ENCODE measurements at regions not wholly inside any gene's neighbourhood (a gene's known extent, or its start where the extent isn't known, plus 50 kb on each side); places are given as distances from the start of the nearest gene placed in this dataset.

- no peak for TF ChIP-seq CTCF (IDR thresholded peaks at IDR 0.05; ENCODE audit: low read length, missing control alignments)
- DNase-seq (ENCODE audit: low read depth): no peak
- H3K4me3 ChIP-seq (replicated peaks; ENCODE audit: low read depth, low read length): no peak overlapping the region
Measured at GRCh38 chr10:57638411-57638810, 629.3 kb downstream of the IPMK start.

- TF ChIP-seq CTCF (IDR thresholded peaks at IDR 0.05; ENCODE audit: low read length, missing control alignments): no peak
- no peak for DNase-seq (ENCODE audit: low read depth)
- H3K4me3 ChIP-seq (replicated peaks; ENCODE audit: low read depth, low read length): no peak overlapping the region
Measured at GRCh38 chr10:57628592-57629284, 639.0 kb downstream of the IPMK start.

- TF ChIP-seq CTCF (IDR thresholded peaks at IDR 0.05; ENCODE audit: low read length, missing control alignments): no peak
- DNase-seq (ENCODE audit: low read depth): no peak
- no peak overlapping the region for H3K4me3 ChIP-seq (replicated peaks; ENCODE audit: low read depth, low read length)
Measured at GRCh38 chr10:57627642-57628178, 640.0 kb downstream of the IPMK start.

- TF ChIP-seq CTCF (IDR thresholded peaks at IDR 0.05; ENCODE audit: low read length, missing control alignments): no peak
- no peak for DNase-seq (ENCODE audit: low read depth)
- no peak overlapping the region for H3K4me3 ChIP-seq (replicated peaks; ENCODE audit: low read depth, low read length)
Measured at GRCh38 chr10:57624856-57625592, 642.7 kb downstream of the IPMK start.

GRCh38 chr10:57624066-57624465 is 643.6 kb downstream of the IPMK start:
- no peak for DNase-seq (ENCODE audit: low read depth)
- H3K4me3 ChIP-seq (replicated peaks; ENCODE audit: low read depth, low read length): no peak overlapping the region
- no peak for TF ChIP-seq CTCF (IDR thresholded peaks at IDR 0.05; ENCODE audit: low read length, missing control alignments)

GRCh38 chr10:57621466-57621865 is 646.2 kb downstream of the IPMK start:
- no peak for TF ChIP-seq CTCF (IDR thresholded peaks at IDR 0.05; ENCODE audit: low read length, missing control alignments)
- no peak for DNase-seq (ENCODE audit: low read depth)
- H3K4me3 ChIP-seq (replicated peaks; ENCODE audit: low read depth, low read length): no peak overlapping the region
